Uterus (tissue), 3 donors: ENCODE measurements at regions not wholly inside any gene's neighbourhood (a gene's known extent, or its start where the extent isn't known, plus 50 kb on each side); places are given as distances from the start of the nearest gene placed in this dataset. TPM values are rescaled to one million over a fixed set of nuclear protein-coding genes. Genes with fewer than 3 reads are reported as not detected.

Experiments used
- DNase-seq, 2 donors: peaks; one replicate each; pipeline ENCODE4 v3.0.0-alpha.2; 2019 to 2020
- H3K27ac ChIP-seq, 2 donors: fragments of 200-600 bp; sonication (generic); 1 replicate in 1 of 2; 2 replicates in 1 of 2; pipeline ENCODE4 v1.5.1; 2016 to 2018
- H3K27me3 ChIP-seq, 2 donors: fragments of 200-600 bp; sonication (generic); one replicate each; pipeline ENCODE4 v1.5.1; 2018 to 2019; ENCODE audit warnings: control low read depth in 1 of 2
- H3K36me3 ChIP-seq, 2 donors: fragments of 200-600 bp; sonication (generic); one replicate each; pipeline ENCODE4 v1.5.1; 2019; ENCODE audit warnings: control low read depth in 1 of 2
- H3K4me1 ChIP-seq, 2 donors: fragments of 200-600 bp; sonication (generic); one replicate each; pipeline ENCODE4 v1.5.1; 2018 to 2019; ENCODE audit warnings: control low read depth in 1 of 2
- H3K4me3 ChIP-seq, 2 donors: fragments of 200-600 bp; sonication (generic); 1 replicate in 1 of 2; 2 replicates in 1 of 2; pipeline ENCODE4 v1.5.1; 2018 to 2019; ENCODE audit warnings: mild to moderate bottlenecking in 1 of 2
- H3K9me3 ChIP-seq, 2 donors: fragments of 200-600 bp; sonication (generic); one replicate each; pipeline ENCODE4 v1.5.1; 2019; ENCODE audit warnings: control low read depth in 1 of 2
- CTCF ChIP-seq, 4 experiments: fragments of 200-600 bp in 2 of 4; fragments of 450-650 bp in 2 of 4; sonication (generic) in 2 of 4; IDR thresholded peaks; one replicate each; pipeline ENCODE4 v1.5.1; 2016 to 2019; ENCODE audit warnings: antibody characterized with exemption in 4 of 4, mild to moderate bottlenecking in 2 of 4, moderate library complexity in 1 of 4
- POLR2A ChIP-seq, 2 donors: fragments of 450-650 bp; IDR thresholded peaks; one replicate each; pipeline ENCODE4 v1.6.1; 2016; ENCODE audit warnings: antibody characterized with exemption in 2 of 2, mild to moderate bottlenecking in 1 of 2, moderate library complexity in 1 of 2
- intact Hi-C: fragments of 100-400 bp; cut with DNase I; formaldehyde crosslinking; loops from one replicate; pipeline ENCODE4 v1.15.1; 2023; ENCODE audit warnings: low total_unique reads
- small RNA-seq: library from RNA; depleted of rRNA; stranded (forward); fragments of <200 nt; gene quantifications from one replicate; pipeline ENCODE3, GENCODE V24; 2016
- donor health status: DM: yes; HTN: yes; CAD: no.

GRCh38 chr2:126579868-126580267 lies 76.1 kb upstream of the GYPC start:
- no peak for TF ChIP-seq CTCF (IDR thresholded peaks at IDR 0.05)
- no peak for TF ChIP-seq POLR2A (IDR thresholded peaks at IDR 0.05)
- H3K36me3 ChIP-seq, result no peaks in the 10 kb centered on the region
- no peaks in the 10 kb centered on the region for H3K27me3 ChIP-seq
- no peaks in the 10 kb centered on the region for H3K4me1 ChIP-seq
- H3K4me3 ChIP-seq, result no peak overlapping the region
- no peaks in the 10 kb centered on the region for H3K9me3 ChIP-seq
- DNase-seq, result no peak
- intact Hi-C loops, result no loop called here
- H3K27ac ChIP-seq, result no peak overlapping the region

DNA sequence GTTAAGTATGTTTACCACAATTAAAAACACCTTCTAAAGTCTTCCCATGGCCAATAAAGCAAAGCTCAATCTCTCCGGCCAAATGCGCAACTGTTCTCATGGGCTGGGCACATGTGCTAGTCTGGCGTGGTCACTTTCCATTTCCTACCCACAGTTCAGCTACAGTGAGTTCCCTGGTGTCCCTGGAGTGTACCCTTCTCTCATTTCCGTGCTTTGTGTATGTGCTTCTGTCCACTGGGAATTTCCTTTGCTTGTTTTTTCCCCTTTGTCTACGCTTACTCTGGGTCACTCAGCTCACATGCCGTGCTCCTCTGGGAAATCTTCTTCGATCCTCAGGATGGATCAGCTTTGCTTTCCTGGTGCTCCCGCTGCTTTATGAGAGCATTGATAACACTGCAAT lies 69.6 kb upstream of the GYPC start:
- Histone ChIP-seq H3K4me3 (no peak overlapping the region), H3K36me3 (no peaks in the 10 kb centered on the region), H3K27me3 (no peaks in the 10 kb centered on the region), H3K9me3 (no peaks in the 10 kb centered on the region), H3K4me1 (no peaks in the 10 kb centered on the region), H3K27ac (no peak overlapping the region)
- DNase-seq, result peak in 1 of 2 donors; percentile 20
- TF ChIP-seq POLR2A (IDR thresholded peaks at IDR 0.05), result no peak
- TF ChIP-seq CTCF (IDR thresholded peaks at IDR 0.05), result no peak
- intact Hi-C loops, result no loop called here

DNA sequence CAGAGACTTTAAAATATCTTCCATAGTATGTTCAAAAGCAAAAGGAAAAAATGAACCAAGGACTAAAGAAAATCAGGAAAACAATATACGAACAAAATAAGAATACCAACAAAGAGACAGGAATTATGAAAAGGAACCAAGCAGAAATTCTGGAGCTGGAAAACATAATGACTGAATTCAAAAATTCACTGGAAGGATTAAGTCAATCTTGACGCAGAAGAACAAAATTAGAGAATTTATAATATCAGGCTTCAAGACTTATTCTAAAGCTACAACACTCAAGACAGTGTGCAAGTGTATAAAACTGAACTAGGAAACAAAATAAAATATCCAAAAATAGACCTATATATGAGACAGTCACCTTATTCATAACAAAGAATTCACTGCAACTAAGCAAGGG lies 56.9 kb upstream of the GYPC start:
- TF ChIP-seq POLR2A (IDR thresholded peaks at IDR 0.05) (no peak), CTCF (IDR thresholded peaks at IDR 0.05) (no peak)
- H3K4me3 ChIP-seq, result no peak overlapping the region
- H3K36me3 ChIP-seq, result no peaks in the 10 kb centered on the region
- H3K9me3 ChIP-seq, result no peaks in the 10 kb centered on the region
- no peak for DNase-seq
- no peaks in the 10 kb centered on the region for H3K4me1 ChIP-seq
- intact Hi-C loops, result no loop called here
- H3K27me3 ChIP-seq, result no peaks in the 10 kb centered on the region
- no peak overlapping the region for H3K27ac ChIP-seq

- no peak for TF ChIP-seq POLR2A (IDR thresholded peaks at IDR 0.05)
- TF ChIP-seq CTCF (IDR thresholded peaks at IDR 0.05), result no peak
- Histone ChIP-seq H3K36me3 (no peaks in the 10 kb centered on the region), H3K27ac (no peak overlapping the region), H3K4me3 (no peak overlapping the region), H3K4me1 (no peaks in the 10 kb centered on the region), H3K27me3 (no peaks in the 10 kb centered on the region), H3K9me3 (no peaks in the 10 kb centered on the region)
- no peak for DNase-seq
- intact Hi-C loops, result no loop called here
These were observed 55.2 kb upstream of the GYPC start for GRCh38 chr2:126600742-126601141.

- no peaks in the 10 kb centered on the region for H3K27me3 ChIP-seq
- H3K4me1 ChIP-seq, result no peaks in the 10 kb centered on the region
- no peak overlapping the region for H3K27ac ChIP-seq
- H3K36me3 ChIP-seq, result no peaks in the 10 kb centered on the region
- DNase-seq, result no peak
- intact Hi-C loops, result no loop called here
- H3K9me3 ChIP-seq, result no peaks in the 10 kb centered on the region
- no peak for TF ChIP-seq CTCF (IDR thresholded peaks at IDR 0.05)
- no peak for TF ChIP-seq POLR2A (IDR thresholded peaks at IDR 0.05)
- no peak overlapping the region for H3K4me3 ChIP-seq
These were observed 53.6 kb upstream of the GYPC start for GRCh38 chr2:126602334-126602733.

Small RNAs in the stretch of these regions (small RNA-seq; reads per million reads assigned to genes)
- gene AC097499.1, result not detected
- not detected for gene RNU6-259P
